Type B pancreatic cell (in vitro differentiated cells): ENCODE measurements at regions not wholly inside any gene's neighbourhood (a gene's known extent, or its start where the extent isn't known, plus 50 kb on each side); places are given as distances from the start of the nearest gene placed in this dataset.

Experiments
- DNase-seq: peaks from one replicate; pipeline ENCODE4 v3.0.0; 2021; ENCODE audit warnings: mixed read lengths; ENCODE audit not compliant: unreplicated experiment; ENCODE audit errors: extremely low spot score
- H3K27ac Mint-ChIP-seq: 2 replicates; pipeline ENCODE4 v1.8.0; 2021; ENCODE audit warnings: mild to moderate bottlenecking, mixed read lengths
- H3K27me3 Mint-ChIP-seq: 2 replicates; pipeline ENCODE4 v1.8.0; 2021; ENCODE audit warnings: mixed read lengths
- H3K36me3 Mint-ChIP-seq: 2 replicates; pipeline ENCODE4 v1.8.0; 2021; ENCODE audit warnings: mixed read lengths
- H3K4me1 Mint-ChIP-seq: one replicate; pipeline ENCODE4 v1.8.0; 2021; ENCODE audit warnings: mixed read lengths; ENCODE audit not compliant: unreplicated experiment
- H3K4me3 Mint-ChIP-seq: 2 replicates; pipeline ENCODE4 v1.8.0; 2021; ENCODE audit warnings: mild to moderate bottlenecking, mixed read lengths
- H3K9me3 Mint-ChIP-seq: 2 replicates; pipeline ENCODE4 v1.8.0; 2021; ENCODE audit warnings: mixed read lengths
- TF ChIP-seq, protein P1 (sequence below): fragments of 200-600 bp; sonication (generic); conservative IDR thresholded peaks from 2 replicates; pipeline ENCODE4 v1.5.0; 2021; ENCODE audit warnings: antibody characterized with exemption, mild to moderate bottlenecking

DNA sequence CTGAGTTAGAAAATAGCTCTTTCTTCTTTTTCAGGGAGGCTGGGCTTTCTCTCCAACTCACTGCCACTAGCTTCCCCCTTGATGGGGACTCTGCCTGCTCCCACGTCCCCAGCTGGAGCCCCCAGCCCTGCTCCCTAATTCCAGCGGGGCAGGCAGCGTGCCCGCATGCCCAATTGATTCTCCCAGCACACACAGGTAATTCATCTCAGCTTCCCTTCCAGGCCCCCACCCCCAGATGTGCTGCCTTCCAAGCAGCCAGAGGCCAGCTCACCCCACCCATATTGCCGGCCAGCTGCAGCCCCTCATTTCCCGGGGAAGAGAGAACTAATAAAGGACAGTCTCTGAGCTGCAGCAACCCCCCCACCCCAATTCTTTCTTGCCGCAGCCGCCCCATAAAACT is 69.8 kb downstream of the EFNB1 start:
- no peak for DNase-seq
- H3K27me3 Mint-ChIP-seq: no peaks in the 10 kb centered on the region
- H3K4me3 Mint-ChIP-seq: no peak overlapping the region

GRCh38 chrX:68897118-68897945 is 68.5 kb downstream of the EFNB1 start:
- no peaks in the 10 kb centered on the region for H3K9me3 Mint-ChIP-seq
- TF ChIP-seq, protein P1, sequence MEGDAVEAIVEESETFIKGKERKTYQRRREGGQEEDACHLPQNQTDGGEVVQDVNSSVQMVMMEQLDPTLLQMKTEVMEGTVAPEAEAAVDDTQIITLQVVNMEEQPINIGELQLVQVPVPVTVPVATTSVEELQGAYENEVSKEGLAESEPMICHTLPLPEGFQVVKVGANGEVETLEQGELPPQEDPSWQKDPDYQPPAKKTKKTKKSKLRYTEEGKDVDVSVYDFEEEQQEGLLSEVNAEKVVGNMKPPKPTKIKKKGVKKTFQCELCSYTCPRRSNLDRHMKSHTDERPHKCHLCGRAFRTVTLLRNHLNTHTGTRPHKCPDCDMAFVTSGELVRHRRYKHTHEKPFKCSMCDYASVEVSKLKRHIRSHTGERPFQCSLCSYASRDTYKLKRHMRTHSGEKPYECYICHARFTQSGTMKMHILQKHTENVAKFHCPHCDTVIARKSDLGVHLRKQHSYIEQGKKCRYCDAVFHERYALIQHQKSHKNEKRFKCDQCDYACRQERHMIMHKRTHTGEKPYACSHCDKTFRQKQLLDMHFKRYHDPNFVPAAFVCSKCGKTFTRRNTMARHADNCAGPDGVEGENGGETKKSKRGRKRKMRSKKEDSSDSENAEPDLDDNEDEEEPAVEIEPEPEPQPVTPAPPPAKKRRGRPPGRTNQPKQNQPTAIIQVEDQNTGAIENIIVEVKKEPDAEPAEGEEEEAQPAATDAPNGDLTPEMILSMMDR: no peak
- H3K4me3 Mint-ChIP-seq: no peak overlapping the region
- no peaks in the 10 kb centered on the region for H3K36me3 Mint-ChIP-seq
- no peaks in the 10 kb centered on the region for H3K27me3 Mint-ChIP-seq
- peaks cover 26% of the 10 kb centered on the region for H3K4me1 Mint-ChIP-seq
- no peak for DNase-seq
- no peak overlapping the region for H3K27ac Mint-ChIP-seq

More for the DNA sequence above, 69.8 kb downstream of the EFNB1 start:
- Mint-ChIP-seq H3K36me3 (no peaks in the 10 kb centered on the region), H3K9me3 (no peaks in the 10 kb centered on the region), H3K4me1 (peaks cover 20% of the 10 kb centered on the region), H3K27ac (no peak overlapping the region)
- TF ChIP-seq, protein P1: no peak

DNA sequence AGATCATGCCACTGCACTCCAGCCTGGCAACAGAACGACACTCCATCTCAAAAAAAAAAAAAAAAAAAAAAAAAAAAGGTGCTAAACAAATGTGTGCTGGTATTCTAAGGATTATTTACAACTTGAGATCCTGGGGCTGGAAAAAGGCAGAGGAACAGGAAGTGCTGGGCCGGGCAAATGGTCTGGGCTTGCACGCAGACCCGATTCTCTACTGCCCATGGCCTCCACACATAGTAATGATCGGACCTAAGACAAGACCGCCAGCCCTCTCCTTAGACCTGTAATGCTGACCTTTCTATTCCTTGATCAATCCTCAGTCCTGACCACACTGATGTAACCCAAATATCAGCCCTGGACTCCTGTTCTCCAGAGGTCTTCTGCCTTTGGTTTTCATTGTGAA is 67.8 kb downstream of the EFNB1 start:
- H3K9me3 Mint-ChIP-seq: no peaks in the 10 kb centered on the region

DNA sequence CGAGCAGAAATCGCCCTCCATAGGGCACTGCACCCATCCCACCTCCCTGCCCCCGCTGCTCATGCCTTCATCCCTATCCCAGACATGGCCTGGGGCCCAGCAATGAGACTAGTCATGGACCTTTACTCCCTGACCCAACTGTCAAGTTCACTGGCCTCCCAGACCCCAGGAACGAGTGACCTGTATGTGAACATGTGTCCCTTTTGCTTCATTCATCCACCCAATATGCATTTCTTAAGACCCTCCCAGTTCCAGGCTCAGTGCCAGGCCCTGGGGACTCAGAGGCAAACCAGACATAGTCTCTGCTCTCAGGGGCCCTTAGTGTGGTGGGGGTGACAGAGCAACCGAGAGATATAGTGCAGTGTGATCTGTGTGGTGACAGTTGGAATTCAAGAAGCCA is 67.0 kb downstream of the EFNB1 start:
- Mint-ChIP-seq H3K9me3 (no peaks in the 10 kb centered on the region), H3K4me3 (no peak overlapping the region), H3K27ac (peak overlapping the region; percentile 3), H3K4me1 (peaks cover 27% of the 10 kb centered on the region), H3K36me3 (no peaks in the 10 kb centered on the region), H3K27me3 (no peaks in the 10 kb centered on the region)
- TF ChIP-seq, protein P1: no peak
- no peak for DNase-seq

More for the DNA sequence above, 67.8 kb downstream of the EFNB1 start:
- no peak for DNase-seq
- no peak overlapping the region for H3K4me3 Mint-ChIP-seq
- H3K27ac Mint-ChIP-seq: no peak overlapping the region
- TF ChIP-seq, protein P1: no peak
- no peaks in the 10 kb centered on the region for H3K27me3 Mint-ChIP-seq
- H3K4me1 Mint-ChIP-seq: peaks cover 27% of the 10 kb centered on the region
- no peaks in the 10 kb centered on the region for H3K36me3 Mint-ChIP-seq

GRCh38 chrX:68895341-68895755 is 66.5 kb downstream of the EFNB1 start:
- Mint-ChIP-seq H3K27me3 (no peaks in the 10 kb centered on the region), H3K4me3 (no peak overlapping the region), H3K4me1 (peaks cover 27% of the 10 kb centered on the region), H3K27ac (no peak overlapping the region), H3K9me3 (no peaks in the 10 kb centered on the region), H3K36me3 (no peaks in the 10 kb centered on the region)
- DNase-seq: no peak
- TF ChIP-seq, protein P1: no peak
